Panc1 (cell line): ENCODE measurements at regions not wholly inside any gene's neighbourhood (a gene's known extent, or its start where the extent isn't known, plus 50 kb on each side); places are given as distances from the start of the nearest gene placed in this dataset.

Experiments used
- ATAC-seq: fragments of 200-7000 bp; cut with Tn5 transposase; 2 replicates; pipeline ENCODE4 v1.9.1; 2020; ENCODE audit warnings: mild to moderate bottlenecking, moderate library complexity
- BruUV-seq: library from RNA; stranded (reverse); fragments of 400-500 nt; replicated peaks from 2 replicates; lab custom pipeline; 2021; lab: Mats Ljungman, UMichigan
- CTCF ChIA-PET: fragments of 300-600 bp; sonication (Branson Sonifier 250); formaldehyde crosslinking; loops from one replicate; lab custom pipeline; 2022; ENCODE audit warnings: antibody characterized with exemption; lab: Charles Lee
- POLR2A ChIA-PET: fragments of 300-600 bp; sonication (Branson Sonifier 250); formaldehyde crosslinking; loops from one replicate; lab custom pipeline; 2022; ENCODE audit warnings: antibody characterized with exemption; lab: Charles Lee
- DNase-seq: peaks from one replicate; pipeline ENCODE4 v3.0.0-alpha.2; 2010; ENCODE audit warnings: low read depth, low spot score
- H3K27ac ChIP-seq: 2 replicates; pipeline ENCODE4 v1.5.1; 2011; ENCODE audit warnings: mild to moderate bottlenecking, low read length, inconsistent platforms
- H3K27me3 ChIP-seq: fragments of 200-500 bp; sonication (Bioruptor generic); 2 replicates; pipeline ENCODE4 v1.6.0; 2014; ENCODE audit warnings: low read length, inconsistent platforms; ENCODE audit not compliant: control insufficient read depth, insufficient read depth
- H3K36me3 ChIP-seq: fragments of 200-500 bp; sonication (Bioruptor generic); 2 replicates; pipeline ENCODE4 v1.5.1; 2014; ENCODE audit warnings: inconsistent platforms, mild to moderate bottlenecking, low read length, moderate library complexity; ENCODE audit not compliant: control insufficient read depth, insufficient read depth
- H3K4me1 ChIP-seq: 2 replicates; pipeline ENCODE4 v1.5.1; 2011; ENCODE audit warnings: inconsistent platforms, mild to moderate bottlenecking, low read length, moderate library complexity; ENCODE audit not compliant: control insufficient read depth, insufficient read depth
- H3K4me3 ChIP-seq, 2 experiments: 2 replicates each; pipeline ENCODE4 v1.5.1; 2011 to 2012; ENCODE audit warnings: low read depth in 2 of 2, low read length in 2 of 2, mild to moderate bottlenecking in 2 of 2, inconsistent platforms in 1 of 2, moderate library complexity in 1 of 2
- H3K9me3 ChIP-seq: fragments of 200-500 bp; sonication (Bioruptor generic); 2 replicates; pipeline ENCODE4 v1.5.1; 2014; ENCODE audit warnings: low read depth, mild to moderate bottlenecking, inconsistent platforms, low read length, moderate library complexity; ENCODE audit not compliant: control insufficient read depth, insufficient read depth
- POLR2AphosphoS5 ChIP-seq: IDR thresholded peaks from 2 replicates; pipeline ENCODE4 v1.6.1; 2012; ENCODE audit warnings: mild to moderate bottlenecking, low read depth, low read length, moderate library complexity
- SIN3A ChIP-seq: IDR thresholded peaks from 2 replicates; pipeline ENCODE4 v1.6.1; 2012; ENCODE audit warnings: low read depth, mild to moderate bottlenecking, low read length, moderate library complexity, borderline replicate concordance; ENCODE audit not compliant: insufficient read depth
- TCF7L2 ChIP-seq: IDR thresholded peaks from 2 replicates; pipeline ENCODE4 v1.6.1; 2011; ENCODE audit warnings: mild to moderate bottlenecking, low read depth, low read length, inconsistent platforms
- in situ Hi-C: cut with HindIII; loops from 2 replicates; pipeline ENCODE4 v1.10.0; 2016; ENCODE audit warnings: low sequenced_read_pairs, low pct_unique_long_range_greater_than_20kb
- intact Hi-C: fragments of 100-400 bp; cut with micrococcal nuclease; formaldehyde crosslinking; loops from one replicate; pipeline ENCODE4 v1.10.0; 2022; ENCODE audit not compliant: unreplicated experiment
- TF ChIP-seq, protein P1 (sequence below): fragments of 450-650 bp; IDR thresholded peaks from 2 replicates; pipeline ENCODE4 v1.5.1; 2017; ENCODE audit warnings: mild to moderate bottlenecking
- TF ChIP-seq, protein P2 (sequence below), 2 experiments: IDR thresholded peaks; 2 replicates each; pipeline ENCODE4 v1.6.1; 2011 to 2012; ENCODE audit warnings: low read depth in 2 of 2, control low read depth in 1 of 2, low read length in 1 of 2, mild to moderate bottlenecking in 1 of 2, moderate library complexity in 1 of 2; ENCODE audit not compliant: insufficient read depth in 1 of 2

DNA sequence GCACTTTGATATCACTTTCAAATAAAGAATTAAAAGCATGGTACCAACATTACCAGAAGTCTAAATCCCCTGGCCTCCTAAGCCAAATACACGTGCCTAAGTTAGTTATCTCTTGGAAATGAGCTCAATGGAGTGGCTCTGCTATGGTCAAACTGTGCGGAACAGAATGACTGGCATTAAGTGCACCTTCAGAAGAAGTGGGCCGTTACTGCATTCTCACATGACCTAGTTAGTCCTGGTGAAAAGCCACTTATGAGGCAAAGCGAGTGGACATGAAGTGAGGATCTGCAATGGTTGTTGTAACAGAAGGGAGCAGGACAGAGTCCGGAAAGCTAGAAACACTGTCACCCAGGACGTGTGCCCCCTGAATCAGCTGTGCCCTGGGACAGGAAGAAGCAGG, 633.1 kb downstream of the IRX1 start:
- intact Hi-C loops, result no loop called here
- ChIA-PET POLR2A (no interaction called here), CTCF (no interaction called here)

DNA sequence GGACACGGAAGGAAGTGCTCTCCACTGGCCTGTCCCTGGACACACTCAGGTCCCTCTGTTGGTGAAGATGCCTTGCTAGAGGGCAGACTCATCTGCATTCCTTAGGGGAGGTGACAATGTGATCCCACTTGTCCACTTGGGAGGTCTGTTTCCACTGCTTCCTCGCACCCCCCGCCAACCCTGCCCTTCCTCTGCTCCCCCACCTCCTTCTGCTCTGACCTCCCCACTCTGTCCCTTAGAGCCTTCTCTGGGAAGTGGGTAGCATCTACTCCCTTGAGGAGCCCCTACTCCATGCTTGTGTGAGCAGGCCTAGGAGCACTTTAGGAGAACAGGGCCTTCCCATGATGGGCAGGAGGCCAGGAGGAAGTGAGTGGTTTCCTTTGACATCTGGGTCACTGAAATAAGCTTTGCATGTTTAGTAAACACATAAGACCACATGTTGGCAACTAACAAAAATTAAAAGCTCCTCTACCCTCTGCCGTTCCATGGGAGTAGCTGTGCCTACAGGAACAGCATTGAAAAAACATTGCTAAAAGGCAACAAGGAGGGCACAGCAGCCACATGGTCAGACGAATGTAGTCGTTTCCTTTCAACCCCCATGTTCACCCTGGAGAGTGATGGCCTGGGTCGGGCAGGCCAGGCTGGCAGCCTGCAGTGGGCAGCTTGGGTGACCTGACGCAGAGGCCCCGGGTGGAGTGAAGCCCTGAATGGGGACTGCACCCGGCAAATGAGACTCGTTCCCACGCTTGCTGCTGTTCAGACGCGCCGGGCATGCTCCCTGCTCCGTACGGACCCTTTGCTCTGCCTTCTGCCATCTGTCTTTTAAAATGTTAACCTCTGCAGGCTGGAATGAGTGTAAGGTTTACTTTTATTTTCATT, 634.0 kb downstream of the IRX1 start:
- TF ChIP-seq POLR2AphosphoS5 (no peak), SIN3A (no peak), TCF7L2 (no peak)
- TF ChIP-seq, protein P1, sequence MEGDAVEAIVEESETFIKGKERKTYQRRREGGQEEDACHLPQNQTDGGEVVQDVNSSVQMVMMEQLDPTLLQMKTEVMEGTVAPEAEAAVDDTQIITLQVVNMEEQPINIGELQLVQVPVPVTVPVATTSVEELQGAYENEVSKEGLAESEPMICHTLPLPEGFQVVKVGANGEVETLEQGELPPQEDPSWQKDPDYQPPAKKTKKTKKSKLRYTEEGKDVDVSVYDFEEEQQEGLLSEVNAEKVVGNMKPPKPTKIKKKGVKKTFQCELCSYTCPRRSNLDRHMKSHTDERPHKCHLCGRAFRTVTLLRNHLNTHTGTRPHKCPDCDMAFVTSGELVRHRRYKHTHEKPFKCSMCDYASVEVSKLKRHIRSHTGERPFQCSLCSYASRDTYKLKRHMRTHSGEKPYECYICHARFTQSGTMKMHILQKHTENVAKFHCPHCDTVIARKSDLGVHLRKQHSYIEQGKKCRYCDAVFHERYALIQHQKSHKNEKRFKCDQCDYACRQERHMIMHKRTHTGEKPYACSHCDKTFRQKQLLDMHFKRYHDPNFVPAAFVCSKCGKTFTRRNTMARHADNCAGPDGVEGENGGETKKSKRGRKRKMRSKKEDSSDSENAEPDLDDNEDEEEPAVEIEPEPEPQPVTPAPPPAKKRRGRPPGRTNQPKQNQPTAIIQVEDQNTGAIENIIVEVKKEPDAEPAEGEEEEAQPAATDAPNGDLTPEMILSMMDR, result no peak
- TF ChIP-seq, protein P2, sequence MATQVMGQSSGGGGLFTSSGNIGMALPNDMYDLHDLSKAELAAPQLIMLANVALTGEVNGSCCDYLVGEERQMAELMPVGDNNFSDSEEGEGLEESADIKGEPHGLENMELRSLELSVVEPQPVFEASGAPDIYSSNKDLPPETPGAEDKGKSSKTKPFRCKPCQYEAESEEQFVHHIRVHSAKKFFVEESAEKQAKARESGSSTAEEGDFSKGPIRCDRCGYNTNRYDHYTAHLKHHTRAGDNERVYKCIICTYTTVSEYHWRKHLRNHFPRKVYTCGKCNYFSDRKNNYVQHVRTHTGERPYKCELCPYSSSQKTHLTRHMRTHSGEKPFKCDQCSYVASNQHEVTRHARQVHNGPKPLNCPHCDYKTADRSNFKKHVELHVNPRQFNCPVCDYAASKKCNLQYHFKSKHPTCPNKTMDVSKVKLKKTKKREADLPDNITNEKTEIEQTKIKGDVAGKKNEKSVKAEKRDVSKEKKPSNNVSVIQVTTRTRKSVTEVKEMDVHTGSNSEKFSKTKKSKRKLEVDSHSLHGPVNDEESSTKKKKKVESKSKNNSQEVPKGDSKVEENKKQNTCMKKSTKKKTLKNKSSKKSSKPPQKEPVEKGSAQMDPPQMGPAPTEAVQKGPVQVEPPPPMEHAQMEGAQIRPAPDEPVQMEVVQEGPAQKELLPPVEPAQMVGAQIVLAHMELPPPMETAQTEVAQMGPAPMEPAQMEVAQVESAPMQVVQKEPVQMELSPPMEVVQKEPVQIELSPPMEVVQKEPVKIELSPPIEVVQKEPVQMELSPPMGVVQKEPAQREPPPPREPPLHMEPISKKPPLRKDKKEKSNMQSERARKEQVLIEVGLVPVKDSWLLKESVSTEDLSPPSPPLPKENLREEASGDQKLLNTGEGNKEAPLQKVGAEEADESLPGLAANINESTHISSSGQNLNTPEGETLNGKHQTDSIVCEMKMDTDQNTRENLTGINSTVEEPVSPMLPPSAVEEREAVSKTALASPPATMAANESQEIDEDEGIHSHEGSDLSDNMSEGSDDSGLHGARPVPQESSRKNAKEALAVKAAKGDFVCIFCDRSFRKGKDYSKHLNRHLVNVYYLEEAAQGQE (IDR thresholded peaks at IDR 0.05; ENCODE audit: insufficient read depth in 1 of 2, low read depth in 2 of 2, low read length in 1 of 2), result no peak
- CTCF ChIA-PET, result no interaction called here
- H3K9me3 ChIP-seq, result no peaks in the 10 kb centered on the region
- H3K4me1 ChIP-seq, result no peaks in the 10 kb centered on the region
- POLR2A ChIA-PET, result no interaction called here
- BruUV-seq, result no TSS peak
- no peak overlapping the region for H3K4me3 ChIP-seq
- in situ Hi-C loops, result no loop called here
- intact Hi-C loops, result no loop called here
- DNase-seq, result no peak
- H3K27me3 ChIP-seq, result no peaks in the 10 kb centered on the region
- H3K36me3 ChIP-seq, result no peaks in the 10 kb centered on the region
- no peak overlapping the region for H3K27ac ChIP-seq
- no peak for ATAC-seq

More for the DNA sequence above, 633.1 kb downstream of the IRX1 start:
- TF ChIP-seq, protein P1, result no peak
- TF ChIP-seq SIN3A (no peak), TCF7L2 (no peak), POLR2AphosphoS5 (no peak)
- TF ChIP-seq, protein P2 (IDR thresholded peaks at IDR 0.05; ENCODE audit: insufficient read depth in 1 of 2, low read depth in 2 of 2, low read length in 1 of 2), result no peak
- DNase-seq, result no peak
- Histone ChIP-seq H3K9me3 (no peaks in the 10 kb centered on the region), H3K27me3 (no peaks in the 10 kb centered on the region), H3K4me1 (no peaks in the 10 kb centered on the region), H3K27ac (no peak overlapping the region), H3K4me3 (no peak overlapping the region), H3K36me3 (no peaks in the 10 kb centered on the region)
- no peak for ATAC-seq
- no TSS peak for BruUV-seq
- in situ Hi-C loops, result no loop called here
